ENCODE measurements at regions not wholly inside any gene's neighbourhood (a gene's known extent, or its start where the extent isn't known, plus 50 kb on each side); places are given as distances from the start of the nearest gene placed in this dataset.

GRCh38 chr18:32598144-32598543 is 127.5 kb upstream of the GAREM1 start:
- no peak for TF ChIP-seq EZH2phosphoT487 (IDR thresholded peaks at IDR 0.05; ENCODE audit: borderline replicate concordance)
- no peak for TF ChIP-seq CTCF (conservative IDR thresholded peaks at IDR 0.05; ENCODE audit: low read length)
- Histone ChIP-seq H3K9me2 (replicated peaks; ENCODE audit: low read depth, low read length) (no peaks in the 10 kb centered on the region), H4K20me1 (ENCODE audit: insufficient read depth, low read length, poor library complexity, severe bottlenecking) (no peaks in the 10 kb centered on the region), H3K4me2 (ENCODE audit: low read depth, low read length, poor library complexity, severe bottlenecking) (no peak overlapping the region), H3K4me1 (ENCODE audit: insufficient read depth, low read length, poor library complexity, severe bottlenecking) (no peaks in the 10 kb centered on the region), H3F3A (ENCODE audit: low read depth) (no peaks in the 10 kb centered on the region), H3K9ac (ENCODE audit: low read depth, low read length, poor library complexity, severe bottlenecking) (no peak overlapping the region), H3K79me2 (ENCODE audit: insufficient read depth, low read length) (no peaks in the 10 kb centered on the region), H3K27me3 (ENCODE audit: insufficient read depth, low read length, poor library complexity, severe bottlenecking) (no peaks in the 10 kb centered on the region), H3K4me3 (ENCODE audit: low read length, poor library complexity, severe bottlenecking) (no peak overlapping the region), H3K9me3 (ENCODE audit: insufficient read depth, low read depth, low read length) (no peaks in the 10 kb centered on the region; the same call in 1 of the 2 replicates), H2AFZ (ENCODE audit: low read length) (no peak overlapping the region), H3K36me3 (ENCODE audit: insufficient read depth, low read length) (no peaks in the 10 kb centered on the region)

GRCh38 chr18:32596501-32596900 is 125.8 kb upstream of the GAREM1 start:
- Histone ChIP-seq H3F3A (ENCODE audit: low read depth) (no peaks in the 10 kb centered on the region), H3K4me3 (ENCODE audit: low read length, poor library complexity, severe bottlenecking) (no peak overlapping the region), H3K4me2 (ENCODE audit: low read depth, low read length, poor library complexity, severe bottlenecking) (no peak overlapping the region), H3K9me2 (replicated peaks; ENCODE audit: low read depth, low read length) (no peaks in the 10 kb centered on the region), H4K20me1 (ENCODE audit: insufficient read depth, low read length, poor library complexity, severe bottlenecking) (no peaks in the 10 kb centered on the region), H3K79me2 (ENCODE audit: insufficient read depth, low read length) (no peaks in the 10 kb centered on the region), H3K27me3 (ENCODE audit: insufficient read depth, low read length, poor library complexity, severe bottlenecking) (no peaks in the 10 kb centered on the region), H2AFZ (ENCODE audit: low read length) (no peak overlapping the region), H3K9me3 (ENCODE audit: insufficient read depth, low read depth, low read length) (no peaks in the 10 kb centered on the region; the same call in 1 of the 2 replicates), H3K4me1 (ENCODE audit: insufficient read depth, low read length, poor library complexity, severe bottlenecking) (no peaks in the 10 kb centered on the region), H3K36me3 (ENCODE audit: insufficient read depth, low read length) (no peaks in the 10 kb centered on the region), H3K9ac (ENCODE audit: low read depth, low read length, poor library complexity, severe bottlenecking) (no peak overlapping the region)
- TF ChIP-seq EZH2phosphoT487 (IDR thresholded peaks at IDR 0.05; ENCODE audit: borderline replicate concordance) (no peak), CTCF (conservative IDR thresholded peaks at IDR 0.05; ENCODE audit: low read length) (no peak)

GRCh38 chr18:32595832-32596231 is 125.2 kb upstream of the GAREM1 start:
- Histone ChIP-seq H4K20me1 (ENCODE audit: insufficient read depth, low read length, poor library complexity, severe bottlenecking) (no peaks in the 10 kb centered on the region), H3K36me3 (ENCODE audit: insufficient read depth, low read length) (no peaks in the 10 kb centered on the region), H3F3A (ENCODE audit: low read depth) (no peaks in the 10 kb centered on the region), H3K9me2 (replicated peaks; ENCODE audit: low read depth, low read length) (no peaks in the 10 kb centered on the region), H3K4me3 (ENCODE audit: low read length, poor library complexity, severe bottlenecking) (no peak overlapping the region), H3K9me3 (ENCODE audit: insufficient read depth, low read depth, low read length) (no peaks in the 10 kb centered on the region; the same call in 1 of the 2 replicates), H3K4me1 (ENCODE audit: insufficient read depth, low read length, poor library complexity, severe bottlenecking) (no peaks in the 10 kb centered on the region), H3K79me2 (ENCODE audit: insufficient read depth, low read length) (no peaks in the 10 kb centered on the region), H3K4me2 (ENCODE audit: low read depth, low read length, poor library complexity, severe bottlenecking) (no peak overlapping the region), H3K9ac (ENCODE audit: low read depth, low read length, poor library complexity, severe bottlenecking) (no peak overlapping the region), H3K27me3 (ENCODE audit: insufficient read depth, low read length, poor library complexity, severe bottlenecking) (no peaks in the 10 kb centered on the region), H2AFZ (ENCODE audit: low read length) (no peak overlapping the region)
- no peak for TF ChIP-seq EZH2phosphoT487 (IDR thresholded peaks at IDR 0.05; ENCODE audit: borderline replicate concordance)
- no peak for TF ChIP-seq CTCF (conservative IDR thresholded peaks at IDR 0.05; ENCODE audit: low read length)

All from Loucy (cell line).